GM23338 (cell line): ENCODE measurements at regions not wholly inside any gene's neighbourhood (a gene's known extent, or its start where the extent isn't known, plus 50 kb on each side); places are given as distances from the start of the nearest gene placed in this dataset.

Source experiments
- ATAC-seq: fragments of 200-7000 bp; cut with Tn5 transposase; 3 replicates; pipeline ENCODE4 v1.9.1; 2020
- DNase-seq: peaks from one replicate; pipeline ENCODE4 v3.0.0-alpha.2; 2015; ENCODE audit warnings: low spot score
- H2AFZ ChIP-seq: fragments of 200-600 bp; sonication (generic); 2 replicates; pipeline ENCODE4 v1.8.0; 2016; ENCODE audit warnings: antibody characterized with exemption, mild to moderate bottlenecking, moderate library complexity
- H3F3A ChIP-seq: fragments of 200-600 bp; sonication (generic); replicated peaks from 2 replicates; pipeline ENCODE4 v1.8.0; 2017; ENCODE audit warnings: antibody characterized with exemption, mixed run types, low read depth
- H3K27ac ChIP-seq: fragments of 200-600 bp; sonication (generic); 2 replicates; pipeline ENCODE4 v1.6.1; 2016; ENCODE audit warnings: low read depth
- H3K27me3 ChIP-seq: fragments of 200-600 bp; sonication (generic); 2 replicates; pipeline ENCODE4 v1.8.0; 2016; ENCODE audit warnings: mild to moderate bottlenecking, mixed run types, moderate library complexity; ENCODE audit not compliant: insufficient read depth
- H3K36me3 ChIP-seq: fragments of 200-600 bp; sonication (generic); 2 replicates; pipeline ENCODE4 v1.8.0; 2016; ENCODE audit warnings: mild to moderate bottlenecking; ENCODE audit not compliant: insufficient read depth
- H3K4me1 ChIP-seq: fragments of 200-600 bp; sonication (generic); 2 replicates; pipeline ENCODE4 v1.8.0; 2016; ENCODE audit warnings: mild to moderate bottlenecking, moderate library complexity; ENCODE audit not compliant: insufficient read depth
- H3K4me2 ChIP-seq: fragments of 200-600 bp; sonication (generic); 2 replicates; pipeline ENCODE4 v1.7.1; 2017; ENCODE audit warnings: mixed run types
- H3K4me3 ChIP-seq: fragments of 200-600 bp; sonication (generic); 2 replicates; pipeline ENCODE4 v1.6.1; 2016; ENCODE audit warnings: mixed run types
- H3K79me2 ChIP-seq: fragments of 200-600 bp; sonication (generic); replicated peaks from 2 replicates; pipeline ENCODE4 v1.8.0; 2017; ENCODE audit warnings: mild to moderate bottlenecking; ENCODE audit not compliant: insufficient read depth
- H3K9me2 ChIP-seq: fragments of 200-600 bp; sonication (generic); 2 replicates; pipeline ENCODE4 v1.8.0; 2017; ENCODE audit not compliant: insufficient read depth
- H4K20me1 ChIP-seq: fragments of 200-600 bp; sonication (generic); replicated peaks from 2 replicates; pipeline ENCODE4 v1.8.0; 2017; ENCODE audit warnings: mild to moderate bottlenecking; ENCODE audit not compliant: insufficient read depth
- H3K27ac Mint-ChIP-seq: 2 replicates; pipeline ENCODE4 v1.8.0; 2020; ENCODE audit warnings: inconsistent platforms, mild to moderate bottlenecking, moderate library complexity, mixed read lengths
- H3K27me3 Mint-ChIP-seq: 3 replicates; pipeline ENCODE4 v1.8.0; 2022; ENCODE audit warnings: low read depth, mild to moderate bottlenecking, moderate library complexity, mixed read lengths, inconsistent platforms; ENCODE audit not compliant: insufficient read depth, poor library complexity
- H3K36me3 Mint-ChIP-seq: 3 replicates; pipeline ENCODE4 v1.8.0; 2021; ENCODE audit warnings: low read depth, mild to moderate bottlenecking, inconsistent platforms, moderate library complexity, mixed read lengths
- H3K4me1 Mint-ChIP-seq: 3 replicates; pipeline ENCODE4 v1.8.0; 2020; ENCODE audit warnings: mild to moderate bottlenecking, inconsistent platforms, mixed read lengths
- H3K4me3 Mint-ChIP-seq: 3 replicates; pipeline ENCODE4 v1.8.0; 2021; ENCODE audit warnings: moderate library complexity, mild to moderate bottlenecking, inconsistent platforms, mixed read lengths
- H3K9me3 Mint-ChIP-seq: 3 replicates; pipeline ENCODE4 v1.8.0; 2020; ENCODE audit warnings: moderate library complexity, mild to moderate bottlenecking, inconsistent platforms, mixed read lengths
- CREB1 ChIP-seq: fragments of 250-450 bp; sonication (Bioruptor Pico); IDR thresholded peaks from 2 replicates; pipeline ENCODE4 v1.5.0; 2020; ENCODE audit warnings: low read depth, mild to moderate bottlenecking, moderate library complexity
- EZH2 ChIP-seq: fragments of 200-600 bp; sonication (generic); IDR thresholded peaks from one replicate; pipeline ENCODE4 v1.8.0; 2017; ENCODE audit warnings: antibody characterized with exemption, mild to moderate bottlenecking, low read depth; ENCODE audit not compliant: unreplicated experiment
- NANOG ChIP-seq: IDR thresholded peaks from 2 replicates; pipeline ENCODE4 v1.6.1; 2016; ENCODE audit warnings: antibody characterized with exemption, borderline replicate concordance
- POLR2AphosphoS5 ChIP-seq: IDR thresholded peaks from 2 replicates; pipeline ENCODE4 v1.6.1; 2016; ENCODE audit warnings: antibody characterized with exemption, low read depth
- ZNF331 ChIP-seq: fragments of 250-450 bp; sonication (Bioruptor Pico); IDR thresholded peaks from 2 replicates; pipeline ENCODE4 v1.5.0; 2020; ENCODE audit warnings: low read depth, mild to moderate bottlenecking, moderate library complexity
- TF ChIP-seq, protein P1 (sequence below): fragments of 250-450 bp; sonication (Bioruptor Pico); IDR thresholded peaks from 2 replicates; pipeline ENCODE4 v1.5.0; 2020; ENCODE audit warnings: mild to moderate bottlenecking, moderate library complexity
- TF ChIP-seq, protein P2 (sequence below), 2 experiments: fragments of 200-600 bp in 1 of 2; sonication (generic) in 1 of 2; conservative IDR thresholded peaks; 2 replicates each; pipeline versions ENCODE4 v1.5.1 to v1.6.1; 2016 to 2017; ENCODE audit warnings: antibody characterized with exemption in 2 of 2, low read depth in 2 of 2, mild to moderate bottlenecking in 2 of 2, moderate library complexity in 1 of 2

DNA sequence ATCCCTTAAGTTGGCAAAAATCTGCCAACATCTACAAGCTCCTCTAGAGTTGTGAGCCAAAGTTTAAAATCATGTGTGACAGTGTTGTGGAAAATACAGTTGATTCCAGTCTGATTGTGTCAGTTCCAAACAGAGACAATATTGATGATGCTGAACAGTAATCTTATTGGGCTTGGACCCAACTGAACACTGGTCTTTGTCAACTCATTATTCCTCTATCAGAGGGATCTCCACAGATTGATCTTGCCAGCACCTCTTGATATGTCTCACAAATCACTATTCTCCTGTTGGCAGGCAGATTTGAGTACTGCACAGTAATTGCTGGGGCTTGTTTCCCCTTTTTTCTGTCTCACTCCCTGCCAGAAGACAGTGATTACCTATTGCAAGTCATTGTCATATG lies 326.6 kb upstream of the DPH6 start:
- H3K27ac Mint-ChIP-seq = no peak overlapping the region
- H3K4me3 ChIP-seq = no peak overlapping the region
- H3K27me3 Mint-ChIP-seq = peaks cover 2% of the 10 kb centered on the region
- no peaks in the 10 kb centered on the region for H3K36me3 ChIP-seq
- ATAC-seq (no peak), DNase-seq (no peak)
- peaks cover 13% of the 10 kb centered on the region for H3K4me1 Mint-ChIP-seq
- peaks cover 19% of the 10 kb centered on the region for H3K4me1 ChIP-seq
- H3F3A ChIP-seq = no peaks in the 10 kb centered on the region
- H2AFZ ChIP-seq = peak overlapping the region; percentile 52; the same call in 1 of the 2 replicates
- H3K27ac ChIP-seq = no peak overlapping the region
- H3K36me3 Mint-ChIP-seq = no peaks in the 10 kb centered on the region
- no peaks in the 10 kb centered on the region for H3K27me3 ChIP-seq
- no peaks in the 10 kb centered on the region for H3K9me3 Mint-ChIP-seq
- no peak overlapping the region for H3K4me2 ChIP-seq
- H4K20me1 ChIP-seq = no peaks in the 10 kb centered on the region
- H3K9me2 ChIP-seq = peaks cover 7% of the 10 kb centered on the region; the same call in 1 of the 2 replicates
- no peak overlapping the region for H3K4me3 Mint-ChIP-seq
- H3K79me2 ChIP-seq = no peaks in the 10 kb centered on the region
- TF ChIP-seq NANOG (no peak), EZH2 (no peak), ZNF331 (no peak), POLR2AphosphoS5 (no peak), CREB1 (CRISPR knock-in tag) (no peak)
- TF ChIP-seq, protein P1, sequence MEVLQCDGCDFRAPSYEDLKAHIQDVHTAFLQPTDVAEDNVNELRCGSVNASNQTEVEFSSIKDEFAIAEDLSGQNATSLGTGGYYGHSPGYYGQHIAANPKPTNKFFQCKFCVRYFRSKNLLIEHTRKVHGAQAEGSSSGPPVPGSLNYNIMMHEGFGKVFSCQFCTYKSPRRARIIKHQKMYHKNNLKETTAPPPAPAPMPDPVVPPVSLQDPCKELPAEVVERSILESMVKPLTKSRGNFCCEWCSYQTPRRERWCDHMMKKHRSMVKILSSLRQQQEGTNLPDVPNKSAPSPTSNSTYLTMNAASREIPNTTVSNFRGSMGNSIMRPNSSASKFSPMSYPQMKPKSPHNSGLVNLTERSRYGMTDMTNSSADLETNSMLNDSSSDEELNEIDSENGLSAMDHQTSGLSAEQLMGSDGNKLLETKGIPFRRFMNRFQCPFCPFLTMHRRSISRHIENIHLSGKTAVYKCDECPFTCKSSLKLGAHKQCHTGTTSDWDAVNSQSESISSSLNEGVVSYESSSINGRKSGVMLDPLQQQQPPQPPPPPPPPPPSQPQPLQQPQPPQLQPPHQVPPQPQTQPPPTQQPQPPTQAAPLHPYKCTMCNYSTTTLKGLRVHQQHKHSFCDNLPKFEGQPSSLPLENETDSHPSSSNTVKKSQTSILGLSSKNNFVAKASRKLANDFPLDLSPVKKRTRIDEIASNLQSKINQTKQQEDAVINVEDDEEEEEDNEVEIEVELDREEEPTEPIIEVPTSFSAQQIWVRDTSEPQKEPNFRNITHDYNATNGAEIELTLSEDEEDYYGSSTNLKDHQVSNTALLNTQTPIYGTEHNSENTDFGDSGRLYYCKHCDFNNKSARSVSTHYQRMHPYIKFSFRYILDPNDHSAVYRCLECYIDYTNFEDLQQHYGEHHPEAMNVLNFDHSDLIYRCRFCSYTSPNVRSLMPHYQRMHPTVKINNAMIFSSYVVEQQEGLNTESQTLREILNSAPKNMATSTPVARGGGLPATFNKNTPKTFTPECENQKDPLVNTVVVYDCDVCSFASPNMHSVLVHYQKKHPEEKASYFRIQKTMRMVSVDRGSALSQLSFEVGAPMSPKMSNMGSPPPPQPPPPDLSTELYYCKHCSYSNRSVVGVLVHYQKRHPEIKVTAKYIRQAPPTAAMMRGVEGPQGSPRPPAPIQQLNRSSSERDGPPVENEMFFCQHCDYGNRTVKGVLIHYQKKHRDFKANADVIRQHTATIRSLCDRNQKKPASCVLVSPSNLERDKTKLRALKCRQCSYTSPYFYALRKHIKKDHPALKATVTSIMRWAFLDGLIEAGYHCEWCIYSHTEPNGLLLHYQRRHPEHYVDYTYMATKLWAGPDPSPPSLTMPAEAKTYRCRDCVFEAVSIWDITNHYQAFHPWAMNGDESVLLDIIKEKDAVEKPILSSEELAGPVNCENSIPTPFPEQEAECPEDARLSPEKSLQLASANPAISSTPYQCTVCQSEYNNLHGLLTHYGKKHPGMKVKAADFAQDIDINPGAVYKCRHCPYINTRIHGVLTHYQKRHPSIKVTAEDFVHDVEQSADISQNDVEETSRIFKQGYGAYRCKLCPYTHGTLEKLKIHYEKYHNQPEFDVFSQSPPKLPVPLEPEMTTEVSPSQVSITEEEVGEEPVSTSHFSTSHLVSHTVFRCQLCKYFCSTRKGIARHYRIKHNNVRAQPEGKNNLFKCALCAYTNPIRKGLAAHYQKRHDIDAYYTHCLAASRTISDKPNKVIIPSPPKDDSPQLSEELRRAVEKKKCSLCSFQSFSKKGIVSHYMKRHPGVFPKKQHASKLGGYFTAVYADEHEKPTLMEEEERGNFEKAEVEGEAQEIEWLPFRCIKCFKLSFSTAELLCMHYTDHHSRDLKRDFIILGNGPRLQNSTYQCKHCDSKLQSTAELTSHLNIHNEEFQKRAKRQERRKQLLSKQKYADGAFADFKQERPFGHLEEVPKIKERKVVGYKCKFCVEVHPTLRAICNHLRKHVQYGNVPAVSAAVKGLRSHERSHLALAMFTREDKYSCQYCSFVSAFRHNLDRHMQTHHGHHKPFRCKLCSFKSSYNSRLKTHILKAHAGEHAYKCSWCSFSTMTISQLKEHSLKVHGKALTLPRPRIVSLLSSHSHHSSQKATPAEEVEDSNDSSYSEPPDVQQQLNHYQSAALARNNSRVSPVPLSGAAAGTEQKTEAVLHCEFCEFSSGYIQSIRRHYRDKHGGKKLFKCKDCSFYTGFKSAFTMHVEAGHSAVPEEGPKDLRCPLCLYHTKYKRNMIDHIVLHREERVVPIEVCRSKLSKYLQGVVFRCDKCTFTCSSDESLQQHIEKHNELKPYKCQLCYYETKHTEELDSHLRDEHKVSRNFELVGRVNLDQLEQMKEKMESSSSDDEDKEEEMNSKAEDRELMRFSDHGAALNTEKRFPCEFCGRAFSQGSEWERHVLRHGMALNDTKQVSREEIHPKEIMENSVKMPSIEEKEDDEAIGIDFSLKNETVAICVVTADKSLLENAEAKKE (CRISPR knock-in tag) = no peak
- TF ChIP-seq, protein P2, sequence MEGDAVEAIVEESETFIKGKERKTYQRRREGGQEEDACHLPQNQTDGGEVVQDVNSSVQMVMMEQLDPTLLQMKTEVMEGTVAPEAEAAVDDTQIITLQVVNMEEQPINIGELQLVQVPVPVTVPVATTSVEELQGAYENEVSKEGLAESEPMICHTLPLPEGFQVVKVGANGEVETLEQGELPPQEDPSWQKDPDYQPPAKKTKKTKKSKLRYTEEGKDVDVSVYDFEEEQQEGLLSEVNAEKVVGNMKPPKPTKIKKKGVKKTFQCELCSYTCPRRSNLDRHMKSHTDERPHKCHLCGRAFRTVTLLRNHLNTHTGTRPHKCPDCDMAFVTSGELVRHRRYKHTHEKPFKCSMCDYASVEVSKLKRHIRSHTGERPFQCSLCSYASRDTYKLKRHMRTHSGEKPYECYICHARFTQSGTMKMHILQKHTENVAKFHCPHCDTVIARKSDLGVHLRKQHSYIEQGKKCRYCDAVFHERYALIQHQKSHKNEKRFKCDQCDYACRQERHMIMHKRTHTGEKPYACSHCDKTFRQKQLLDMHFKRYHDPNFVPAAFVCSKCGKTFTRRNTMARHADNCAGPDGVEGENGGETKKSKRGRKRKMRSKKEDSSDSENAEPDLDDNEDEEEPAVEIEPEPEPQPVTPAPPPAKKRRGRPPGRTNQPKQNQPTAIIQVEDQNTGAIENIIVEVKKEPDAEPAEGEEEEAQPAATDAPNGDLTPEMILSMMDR (conservative IDR thresholded peaks at IDR 0.05; ENCODE audit: low read depth in 2 of 2) = no peak
